ENCODE measurements at regions not wholly inside any gene's neighbourhood (a gene's known extent, or its start where the extent isn't known, plus 50 kb on each side); places are given as distances from the start of the nearest gene placed in this dataset.

DNA sequence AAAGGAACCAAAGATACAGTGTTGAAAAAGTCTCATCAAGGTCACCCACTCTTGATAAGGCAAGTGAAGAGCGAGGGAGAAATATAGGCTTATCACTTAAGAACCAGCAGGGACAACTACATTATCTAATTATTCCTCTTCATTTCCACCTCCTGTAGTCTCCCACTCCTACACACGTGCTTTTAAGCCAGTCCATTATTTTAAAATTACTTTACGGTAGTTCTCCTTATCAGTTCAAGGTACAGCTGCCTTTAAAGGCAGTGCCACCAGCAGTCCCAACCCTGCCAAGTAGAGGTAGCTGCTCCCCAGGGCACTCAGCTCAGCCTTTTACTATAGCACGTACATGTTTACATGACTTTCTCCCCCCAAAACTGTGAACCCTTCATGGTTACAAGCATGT, 161.5 kb upstream of the BLID start:
- dilution Hi-C loops (cut with HindIII; ENCODE audit: low sequenced_read_pairs, unreplicated experiment) (no loop called here), intact Hi-C loops (cut with micrococcal nuclease) (no loop called here)

More for the DNA sequence above, 161.5 kb upstream of the BLID start:
- Histone ChIP-seq H3K4me2 (ENCODE audit: low read depth, low read length) (no peak overlapping the region), H3K18ac (ENCODE audit: low read depth, low read length) (no peak overlapping the region), H3K14ac (replicated peaks; ENCODE audit: low read depth, low read length) (no peak overlapping the region), H2BK15ac (ENCODE audit: low read depth, low read length) (no peak overlapping the region), H3K27me3 (ENCODE audit: control insufficient read depth, insufficient read depth, low read length) (no peaks in the 10 kb centered on the region), H2AFZ (replicated peaks; ENCODE audit: low read length, poor library complexity) (no peak overlapping the region), H3K4ac (ENCODE audit: low read depth, low read length) (no peak overlapping the region), H4K8ac (ENCODE audit: low read depth in 2 of 2, low read length in 2 of 2) (no peak overlapping the region; a peak in 1 of 4 replicates), H4K91ac (ENCODE audit: insufficient read depth, low read depth, low read length) (no peak overlapping the region), H4K20me1 (ENCODE audit: insufficient read depth, low read length) (no peaks in the 10 kb centered on the region), H2AK9ac (replicated peaks; ENCODE audit: low read depth, low read length, poor library complexity) (no peak overlapping the region), H2BK5ac (ENCODE audit: low read depth, low read length, poor library complexity, severe bottlenecking) (no peak overlapping the region), H4K5ac (ENCODE audit: low read depth, low read length) (no peak overlapping the region), H3K4me1 (ENCODE audit: control insufficient read depth, insufficient read depth, low read length) (no peaks in the 10 kb centered on the region), H3K23ac (ENCODE audit: low read depth, low read length) (no peak overlapping the region), H3K56ac (ENCODE audit: extremely low read depth, insufficient read depth, low read length) (no peak overlapping the region), H3K9me1 (ENCODE audit: insufficient read depth, low read length) (no peaks in the 10 kb centered on the region), H2BK120ac (ENCODE audit: low read depth, low read length) (no peak overlapping the region), H2BK20ac (ENCODE audit: low read depth, low read length) (no peak overlapping the region), H3K27ac (ENCODE audit: insufficient read depth, low read length) (no peak overlapping the region), H3K79me1 (ENCODE audit: low read depth in 1 of 2, low read length in 2 of 2) (no peaks in the 10 kb centered on the region), H3K9me3 (ENCODE audit: control insufficient read depth, insufficient read depth, low read length) (no peaks in the 10 kb centered on the region), H3K9ac (ENCODE audit: low read depth, low read length) (no peak overlapping the region), H2AK5ac (ENCODE audit: low read depth, low read length) (no peak overlapping the region), H3K4me3 (ENCODE audit: insufficient read depth, low read depth, low read length) (no peak overlapping the region), H3K36me3 (ENCODE audit: control insufficient read depth, insufficient read depth, low read length) (peaks cover 10% of the 10 kb centered on the region)
- 89% methylated on average over 3 of the region's 4 CpGs; no CpG with 5 or more reads in 1 of the 2 experiments for WGBS, 2 experiments (ENCODE audit: extremely low coverage in 2 of 2, insufficient read length in 1 of 2)
- no TSS peak for BruUV-seq (replicated peaks)
- no peak for TF ChIP-seq MXI1 (IDR thresholded peaks at IDR 0.05; ENCODE audit: borderline replicate concordance, low read depth, low read length)
- no peak for TF ChIP-seq NFE2L2 (IDR thresholded peaks at IDR 0.05; ENCODE audit: low read depth, low read length)
- no peak for TF ChIP-seq FOS (IDR thresholded peaks at IDR 0.05; ENCODE audit: low read depth, low read length)
- TF ChIP-seq, protein P1, sequence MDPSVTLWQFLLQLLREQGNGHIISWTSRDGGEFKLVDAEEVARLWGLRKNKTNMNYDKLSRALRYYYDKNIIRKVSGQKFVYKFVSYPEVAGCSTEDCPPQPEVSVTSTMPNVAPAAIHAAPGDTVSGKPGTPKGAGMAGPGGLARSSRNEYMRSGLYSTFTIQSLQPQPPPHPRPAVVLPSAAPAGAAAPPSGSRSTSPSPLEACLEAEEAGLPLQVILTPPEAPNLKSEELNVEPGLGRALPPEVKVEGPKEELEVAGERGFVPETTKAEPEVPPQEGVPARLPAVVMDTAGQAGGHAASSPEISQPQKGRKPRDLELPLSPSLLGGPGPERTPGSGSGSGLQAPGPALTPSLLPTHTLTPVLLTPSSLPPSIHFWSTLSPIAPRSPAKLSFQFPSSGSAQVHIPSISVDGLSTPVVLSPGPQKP (IDR thresholded peaks at IDR 0.05; ENCODE audit: borderline replicate concordance, low read depth, low read length): no peak
- TF ChIP-seq BHLHE40 (IDR thresholded peaks at IDR 0.05; ENCODE audit: low read depth, low read length): no peak
- TF ChIP-seq CHD1 (IDR thresholded peaks at IDR 0.05; ENCODE audit: low read depth, low read length): no peak
- TF ChIP-seq, protein P2, sequence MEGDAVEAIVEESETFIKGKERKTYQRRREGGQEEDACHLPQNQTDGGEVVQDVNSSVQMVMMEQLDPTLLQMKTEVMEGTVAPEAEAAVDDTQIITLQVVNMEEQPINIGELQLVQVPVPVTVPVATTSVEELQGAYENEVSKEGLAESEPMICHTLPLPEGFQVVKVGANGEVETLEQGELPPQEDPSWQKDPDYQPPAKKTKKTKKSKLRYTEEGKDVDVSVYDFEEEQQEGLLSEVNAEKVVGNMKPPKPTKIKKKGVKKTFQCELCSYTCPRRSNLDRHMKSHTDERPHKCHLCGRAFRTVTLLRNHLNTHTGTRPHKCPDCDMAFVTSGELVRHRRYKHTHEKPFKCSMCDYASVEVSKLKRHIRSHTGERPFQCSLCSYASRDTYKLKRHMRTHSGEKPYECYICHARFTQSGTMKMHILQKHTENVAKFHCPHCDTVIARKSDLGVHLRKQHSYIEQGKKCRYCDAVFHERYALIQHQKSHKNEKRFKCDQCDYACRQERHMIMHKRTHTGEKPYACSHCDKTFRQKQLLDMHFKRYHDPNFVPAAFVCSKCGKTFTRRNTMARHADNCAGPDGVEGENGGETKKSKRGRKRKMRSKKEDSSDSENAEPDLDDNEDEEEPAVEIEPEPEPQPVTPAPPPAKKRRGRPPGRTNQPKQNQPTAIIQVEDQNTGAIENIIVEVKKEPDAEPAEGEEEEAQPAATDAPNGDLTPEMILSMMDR (conservative IDR thresholded peaks at IDR 0.05; ENCODE audit: low read depth, low read length): no peak
- no peak for TF ChIP-seq SMC3 (IDR thresholded peaks at IDR 0.05; ENCODE audit: low read depth, low read length)
- no peak for TF ChIP-seq POLR2A (IDR thresholded peaks at IDR 0.05; ENCODE audit: low read depth, low read length)
- TF ChIP-seq, protein P3, sequence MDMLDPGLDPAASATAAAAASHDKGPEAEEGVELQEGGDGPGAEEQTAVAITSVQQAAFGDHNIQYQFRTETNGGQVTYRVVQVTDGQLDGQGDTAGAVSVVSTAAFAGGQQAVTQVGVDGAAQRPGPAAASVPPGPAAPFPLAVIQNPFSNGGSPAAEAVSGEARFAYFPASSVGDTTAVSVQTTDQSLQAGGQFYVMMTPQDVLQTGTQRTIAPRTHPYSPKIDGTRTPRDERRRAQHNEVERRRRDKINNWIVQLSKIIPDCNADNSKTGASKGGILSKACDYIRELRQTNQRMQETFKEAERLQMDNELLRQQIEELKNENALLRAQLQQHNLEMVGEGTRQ (IDR thresholded peaks at IDR 0.05; ENCODE audit: low read depth, low read length): no peak
- in situ Hi-C loops (cut with MboI; ENCODE audit: low sequenced_read_pairs): no loop called here
- CTCF ChIA-PET: interaction anchor here (1.2 kb wide), 1 partner anchor 10 kb away, joined by 3 read pairs; no protein-coding TSS in a partner anchor
- POLR2A ChIA-PET (ENCODE audit: unreplicated experiment): no interaction called here
- no peak for DNase-seq
- no peak for ATAC-seq (ENCODE audit: low read depth)
